ENCODE measurements at regions not wholly inside any gene's neighbourhood (a gene's known extent, or its start where the extent isn't known, plus 50 kb on each side); places are given as distances from the start of the nearest gene placed in this dataset.

- no CpG with 5 or more reads among the region's 3 CpGs for WGBS, 2 experiments (ENCODE audit: extremely low coverage in 2 of 2, insufficient read length in 1 of 2)
- Histone ChIP-seq H4K5ac (ENCODE audit: low read depth, low read length) (no peak overlapping the region), H4K91ac (ENCODE audit: insufficient read depth, low read depth, low read length) (no peak overlapping the region), H3K4me2 (ENCODE audit: low read depth, low read length) (no peak overlapping the region), H3K18ac (ENCODE audit: low read depth, low read length) (no peak overlapping the region), H4K20me1 (ENCODE audit: insufficient read depth, low read length) (no peaks in the 10 kb centered on the region), H2AK9ac (replicated peaks; ENCODE audit: low read depth, low read length, poor library complexity) (no peak overlapping the region), H3K36me3 (ENCODE audit: control insufficient read depth, insufficient read depth, low read length) (no peaks in the 10 kb centered on the region), H3K79me1 (ENCODE audit: low read depth in 1 of 2, low read length in 2 of 2) (no peaks in the 10 kb centered on the region), H2AFZ (replicated peaks; ENCODE audit: low read length, poor library complexity) (no peak overlapping the region), H2AK5ac (ENCODE audit: low read depth, low read length) (no peak overlapping the region), H3K9me1 (ENCODE audit: insufficient read depth, low read length) (no peaks in the 10 kb centered on the region), H2BK15ac (ENCODE audit: low read depth, low read length) (no peak overlapping the region), H3K14ac (replicated peaks; ENCODE audit: low read depth, low read length) (no peak overlapping the region), H3K23ac (ENCODE audit: low read depth, low read length) (no peak overlapping the region), H3K9ac (ENCODE audit: low read depth, low read length) (no peak overlapping the region), H3K9me3 (ENCODE audit: control insufficient read depth, insufficient read depth, low read length) (no peaks in the 10 kb centered on the region; the same call in 1 of the 2 replicates), H2BK120ac (ENCODE audit: low read depth, low read length) (no peak overlapping the region), H3K27ac (ENCODE audit: insufficient read depth, low read length) (no peak overlapping the region), H4K8ac (ENCODE audit: low read depth in 2 of 2, low read length in 2 of 2) (no peak overlapping the region), H3K4ac (ENCODE audit: low read depth, low read length) (no peak overlapping the region), H3K4me1 (ENCODE audit: control insufficient read depth, insufficient read depth, low read length) (no peaks in the 10 kb centered on the region), H2BK20ac (ENCODE audit: low read depth, low read length) (no peak overlapping the region), H3K27me3 (ENCODE audit: control insufficient read depth, insufficient read depth, low read length) (no peaks in the 10 kb centered on the region), H2BK5ac (ENCODE audit: low read depth, low read length, poor library complexity, severe bottlenecking) (no peak overlapping the region), H3K4me3 (ENCODE audit: insufficient read depth, low read depth, low read length) (no peak overlapping the region), H3K56ac (ENCODE audit: extremely low read depth, insufficient read depth, low read length) (no peak overlapping the region)
- DNase-seq (no peak), ATAC-seq (ENCODE audit: low read depth) (no peak)
- no TSS peak for BruUV-seq (replicated peaks)
- POLR2A ChIA-PET (ENCODE audit: unreplicated experiment), result no interaction called here
- TF ChIP-seq, protein P1, sequence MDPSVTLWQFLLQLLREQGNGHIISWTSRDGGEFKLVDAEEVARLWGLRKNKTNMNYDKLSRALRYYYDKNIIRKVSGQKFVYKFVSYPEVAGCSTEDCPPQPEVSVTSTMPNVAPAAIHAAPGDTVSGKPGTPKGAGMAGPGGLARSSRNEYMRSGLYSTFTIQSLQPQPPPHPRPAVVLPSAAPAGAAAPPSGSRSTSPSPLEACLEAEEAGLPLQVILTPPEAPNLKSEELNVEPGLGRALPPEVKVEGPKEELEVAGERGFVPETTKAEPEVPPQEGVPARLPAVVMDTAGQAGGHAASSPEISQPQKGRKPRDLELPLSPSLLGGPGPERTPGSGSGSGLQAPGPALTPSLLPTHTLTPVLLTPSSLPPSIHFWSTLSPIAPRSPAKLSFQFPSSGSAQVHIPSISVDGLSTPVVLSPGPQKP (IDR thresholded peaks at IDR 0.05; ENCODE audit: borderline replicate concordance, low read depth, low read length), result no peak
- TF ChIP-seq USF2 (IDR thresholded peaks at IDR 0.05; ENCODE audit: low read depth, low read length) (no peak), POLR2A (IDR thresholded peaks at IDR 0.05; ENCODE audit: low read depth, low read length) (no peak), SMC3 (IDR thresholded peaks at IDR 0.05; ENCODE audit: low read depth, low read length) (no peak), CEBPB (IDR thresholded peaks at IDR 0.05; ENCODE audit: low read depth, low read length) (no peak), RFX5 (IDR thresholded peaks at IDR 0.05; ENCODE audit: low read depth, low read length) (no peak), NFE2L2 (IDR thresholded peaks at IDR 0.05; ENCODE audit: low read depth, low read length) (no peak), RCOR1 (IDR thresholded peaks at IDR 0.05; ENCODE audit: insufficient replicate concordance, low read length) (no peak), FOS (IDR thresholded peaks at IDR 0.05; ENCODE audit: low read depth, low read length) (no peak), CHD1 (IDR thresholded peaks at IDR 0.05; ENCODE audit: low read depth, low read length) (no peak), BHLHE40 (IDR thresholded peaks at IDR 0.05; ENCODE audit: low read depth, low read length) (no peak), CTCF (conservative IDR thresholded peaks at IDR 0.05; ENCODE audit: low read depth, low read length) (no peak), MAFK (IDR thresholded peaks at IDR 0.05; ENCODE audit: low read depth, low read length) (no peak), RAD21 (IDR thresholded peaks at IDR 0.05; ENCODE audit: low read length) (no peak), MXI1 (IDR thresholded peaks at IDR 0.05; ENCODE audit: borderline replicate concordance, low read depth, low read length) (no peak), MAZ (IDR thresholded peaks at IDR 0.05; ENCODE audit: borderline replicate concordance, low read depth, low read length) (no peak)
- in situ Hi-C loops (cut with MboI; ENCODE audit: low sequenced_read_pairs), result no loop called here
- dilution Hi-C loops (cut with HindIII; ENCODE audit: low sequenced_read_pairs, unreplicated experiment), result no loop called here
- CTCF ChIA-PET, result no interaction called here
- intact Hi-C loops (cut with micrococcal nuclease), result no loop called here
Measured at GRCh38 chr4:96786306-96786705, 946.4 kb downstream of the PDHA2 start.
